Astrocyte (in vitro differentiated cells and primary cell): ENCODE measurements at regions not wholly inside any gene's neighbourhood (a gene's known extent, or its start where the extent isn't known, plus 50 kb on each side); places are given as distances from the start of the nearest gene placed in this dataset.

Experiments
- DNase-seq: peaks from one replicate; pipeline ENCODE4 v3.0.0-alpha.2; 2010; ENCODE audit warnings: low read depth
- FAIRE-seq: peaks from 2 replicates; lab custom pipeline; 2011; peaks lifted over from hg19 to GRCh38; lab: Jason Lieb, UNC
- H2AFZ ChIP-seq: 2 replicates; pipeline ENCODE4 v1.6.0; 2012; ENCODE audit warnings: low read depth, low read length, inconsistent platforms
- H3K27ac ChIP-seq: 2 replicates; pipeline ENCODE4 v1.5.1; 2011; ENCODE audit warnings: low read depth, low read length, inconsistent platforms
- H3K27me3 ChIP-seq: 2 replicates; pipeline ENCODE4 v1.6.0; 2011; ENCODE audit warnings: low read length, inconsistent platforms; ENCODE audit not compliant: insufficient read depth
- H3K36me3 ChIP-seq: 2 replicates; pipeline ENCODE4 v1.5.1; 2011; ENCODE audit warnings: low read length, inconsistent platforms; ENCODE audit not compliant: insufficient read depth
- H3K4me1 ChIP-seq: 2 replicates; pipeline ENCODE4 v1.5.1; 2011; ENCODE audit warnings: low read length, inconsistent platforms; ENCODE audit not compliant: insufficient read depth
- H3K4me2 ChIP-seq: 2 replicates; pipeline ENCODE4 v1.6.0; 2012; ENCODE audit warnings: low read length, inconsistent platforms
- H3K4me3 ChIP-seq: 2 replicates; pipeline ENCODE4 v1.5.1; 2011; ENCODE audit warnings: low read depth, mild to moderate bottlenecking, low read length, inconsistent platforms; ENCODE audit not compliant: insufficient read depth
- H3K79me2 ChIP-seq: 2 replicates; pipeline ENCODE4 v1.6.0; 2012; ENCODE audit warnings: mild to moderate bottlenecking, low read length, inconsistent platforms; ENCODE audit not compliant: insufficient read depth
- H3K9ac ChIP-seq: 2 replicates; pipeline ENCODE4 v1.6.0; 2012; ENCODE audit warnings: mild to moderate bottlenecking, low read length, inconsistent platforms
- H3K9me3 ChIP-seq: 2 replicates; pipeline ENCODE4 v1.5.1; 2012; ENCODE audit warnings: low read depth, mild to moderate bottlenecking, low read length, inconsistent platforms; ENCODE audit not compliant: insufficient read depth
- H4K20me1 ChIP-seq: 2 replicates; pipeline ENCODE4 v1.6.0; 2012; ENCODE audit warnings: low read length, inconsistent platforms; ENCODE audit not compliant: insufficient read depth
- H3K27ac Mint-ChIP-seq: one replicate; pipeline ENCODE4 v1.8.0; 2021; ENCODE audit warnings: mild to moderate bottlenecking, mixed read lengths; ENCODE audit not compliant: unreplicated experiment
- H3K27me3 Mint-ChIP-seq: one replicate; pipeline ENCODE4 v1.8.0; 2021; ENCODE audit warnings: low read depth, mixed read lengths; ENCODE audit not compliant: unreplicated experiment
- H3K36me3 Mint-ChIP-seq: one replicate; pipeline ENCODE4 v1.8.0; 2021; ENCODE audit warnings: low read depth, mixed read lengths; ENCODE audit not compliant: unreplicated experiment
- H3K4me1 Mint-ChIP-seq: one replicate; pipeline ENCODE4 v1.8.0; 2021; ENCODE audit warnings: low read depth, mixed read lengths; ENCODE audit not compliant: unreplicated experiment
- H3K4me3 Mint-ChIP-seq: one replicate; pipeline ENCODE4 v1.8.0; 2021; ENCODE audit warnings: mild to moderate bottlenecking, moderate library complexity, mixed read lengths; ENCODE audit not compliant: unreplicated experiment
- H3K9me3 Mint-ChIP-seq: one replicate; pipeline ENCODE4 v1.8.0; 2021; ENCODE audit warnings: mild to moderate bottlenecking, mixed read lengths; ENCODE audit not compliant: unreplicated experiment
- EZH2 ChIP-seq: IDR thresholded peaks from 2 replicates; pipeline ENCODE4 v1.6.1; 2012; ENCODE audit warnings: mild to moderate bottlenecking, low read length, inconsistent platforms; ENCODE audit not compliant: insufficient read depth
- TF ChIP-seq, protein P1 (sequence below): IDR thresholded peaks from 2 replicates; pipeline ENCODE4 v1.5.1; 2011; ENCODE audit warnings: low read depth, mild to moderate bottlenecking, inconsistent platforms, low read length, moderate library complexity; ENCODE audit not compliant: insufficient read depth

GRCh38 chr2:150178591-150178990 lies 308.9 kb downstream of the RND3 start:
- Mint-ChIP-seq H3K4me3 (no peak overlapping the region), H3K9me3 (no peaks in the 10 kb centered on the region), H3K4me1 (no peaks in the 10 kb centered on the region), H3K27me3 (no peaks in the 10 kb centered on the region), H3K27ac (no peak overlapping the region), H3K36me3 (no peaks in the 10 kb centered on the region)
- H3K9me3 ChIP-seq, result peaks cover 2% of the 10 kb centered on the region
- H3K36me3 ChIP-seq, result no peaks in the 10 kb centered on the region
- no peaks in the 10 kb centered on the region for H3K4me1 ChIP-seq
- H3K4me2 ChIP-seq, result no peak overlapping the region
- DNase-seq (no peak), FAIRE-seq (no peak)
- no peaks in the 10 kb centered on the region for H3K79me2 ChIP-seq
- H3K4me3 ChIP-seq, result no peak overlapping the region
- no peaks in the 10 kb centered on the region for H4K20me1 ChIP-seq
- H3K9ac ChIP-seq, result no peak overlapping the region
- no peaks in the 10 kb centered on the region for H3K27me3 ChIP-seq
- H2AFZ ChIP-seq, result no peak overlapping the region
- no peak overlapping the region for H3K27ac ChIP-seq
- TF ChIP-seq EZH2, result no peak
- TF ChIP-seq, protein P1, sequence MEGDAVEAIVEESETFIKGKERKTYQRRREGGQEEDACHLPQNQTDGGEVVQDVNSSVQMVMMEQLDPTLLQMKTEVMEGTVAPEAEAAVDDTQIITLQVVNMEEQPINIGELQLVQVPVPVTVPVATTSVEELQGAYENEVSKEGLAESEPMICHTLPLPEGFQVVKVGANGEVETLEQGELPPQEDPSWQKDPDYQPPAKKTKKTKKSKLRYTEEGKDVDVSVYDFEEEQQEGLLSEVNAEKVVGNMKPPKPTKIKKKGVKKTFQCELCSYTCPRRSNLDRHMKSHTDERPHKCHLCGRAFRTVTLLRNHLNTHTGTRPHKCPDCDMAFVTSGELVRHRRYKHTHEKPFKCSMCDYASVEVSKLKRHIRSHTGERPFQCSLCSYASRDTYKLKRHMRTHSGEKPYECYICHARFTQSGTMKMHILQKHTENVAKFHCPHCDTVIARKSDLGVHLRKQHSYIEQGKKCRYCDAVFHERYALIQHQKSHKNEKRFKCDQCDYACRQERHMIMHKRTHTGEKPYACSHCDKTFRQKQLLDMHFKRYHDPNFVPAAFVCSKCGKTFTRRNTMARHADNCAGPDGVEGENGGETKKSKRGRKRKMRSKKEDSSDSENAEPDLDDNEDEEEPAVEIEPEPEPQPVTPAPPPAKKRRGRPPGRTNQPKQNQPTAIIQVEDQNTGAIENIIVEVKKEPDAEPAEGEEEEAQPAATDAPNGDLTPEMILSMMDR, result no peak

DNA sequence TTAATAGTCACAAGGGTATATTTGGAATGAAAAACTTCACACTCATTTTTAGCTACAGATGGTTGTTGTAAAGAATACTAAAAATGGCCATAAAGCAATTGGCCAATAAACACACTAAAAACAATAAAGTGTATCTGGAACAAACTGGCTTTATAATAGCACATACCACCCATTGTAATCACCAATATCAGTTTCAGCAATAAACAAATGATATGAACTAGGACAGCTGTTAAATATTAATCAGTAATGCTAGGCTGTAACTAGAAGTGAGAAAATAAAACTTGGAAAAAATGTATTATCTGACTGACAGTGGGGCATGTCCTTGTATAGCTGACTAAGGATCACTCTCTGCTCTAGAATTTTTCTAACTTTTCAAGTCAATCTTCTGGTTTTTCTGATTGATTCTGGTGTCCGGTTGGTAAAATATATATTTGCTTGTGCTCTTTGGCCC lies 312.5 kb downstream of the RND3 start:
- Histone ChIP-seq H3K4me2 (no peak overlapping the region), H3K4me1 (no peaks in the 10 kb centered on the region), H3K9me3 (no peaks in the 10 kb centered on the region), H3K27ac (no peak overlapping the region), H4K20me1 (no peaks in the 10 kb centered on the region), H3K9ac (no peak overlapping the region), H3K79me2 (no peaks in the 10 kb centered on the region), H3K4me3 (no peak overlapping the region), H2AFZ (no peak overlapping the region), H3K27me3 (no peaks in the 10 kb centered on the region), H3K36me3 (no peaks in the 10 kb centered on the region)
- TF ChIP-seq EZH2, result no peak
- TF ChIP-seq, protein P1, result no peak
- no peak overlapping the region for H3K4me3 Mint-ChIP-seq
- no peak overlapping the region for H3K27ac Mint-ChIP-seq
- H3K4me1 Mint-ChIP-seq, result no peaks in the 10 kb centered on the region
- no peak for FAIRE-seq
- H3K27me3 Mint-ChIP-seq, result no peaks in the 10 kb centered on the region
- DNase-seq, result no peak
- peaks cover 3% of the 10 kb centered on the region for H3K9me3 Mint-ChIP-seq
- no peaks in the 10 kb centered on the region for H3K36me3 Mint-ChIP-seq

- FAIRE-seq (no peak), DNase-seq (no peak)
- peaks cover 3% of the 10 kb centered on the region for H3K9me3 Mint-ChIP-seq
- Histone ChIP-seq H2AFZ (no peak overlapping the region), H3K9me3 (no peaks in the 10 kb centered on the region), H3K9ac (no peak overlapping the region), H3K4me2 (no peak overlapping the region), H4K20me1 (no peaks in the 10 kb centered on the region), H3K4me1 (peaks cover 3% of the 10 kb centered on the region), H3K27me3 (no peaks in the 10 kb centered on the region), H3K27ac (no peak overlapping the region), H3K4me3 (no peak overlapping the region), H3K79me2 (no peaks in the 10 kb centered on the region), H3K36me3 (no peaks in the 10 kb centered on the region)
- peaks cover 1% of the 10 kb centered on the region for H3K4me1 Mint-ChIP-seq
- H3K27ac Mint-ChIP-seq, result no peak overlapping the region
- no peaks in the 10 kb centered on the region for H3K36me3 Mint-ChIP-seq
- H3K4me3 Mint-ChIP-seq, result no peak overlapping the region
- H3K27me3 Mint-ChIP-seq, result no peaks in the 10 kb centered on the region
- TF ChIP-seq, protein P1, result no peak
- TF ChIP-seq EZH2, result no peak
These were observed 313.2 kb downstream of the RND3 start for GRCh38 chr2:150174056-150174805.
